GM12878 (cell line): ENCODE measurements at regions not wholly inside any gene's neighbourhood (a gene's known extent, or its start where the extent isn't known, plus 50 kb on each side); places are given as distances from the start of the nearest gene placed in this dataset.

Experiments used
- ATAC-seq: fragments of 200-7000 bp; cut with Tn5 transposase; 3 replicates; pipeline ENCODE4 v1.9.1; 2020; ENCODE audit warnings: mild to moderate bottlenecking, moderate library complexity
- BruUV-seq: library from RNA; stranded (reverse); fragments of 400-500 nt; replicated peaks from 2 replicates; lab custom pipeline; 2021; lab: Mats Ljungman, UMichigan
- CTCF ChIA-PET: fragments of 300-600 bp; sonication (Branson Sonifier 250); formaldehyde crosslinking; extraction: SDS; loops from one replicate; lab custom pipeline; 2021; ENCODE audit warnings: inconsistent platforms; lab: Yijun Ruan, JAX
- POLR2A ChIA-PET: fragments of 350-600 bp; formaldehyde crosslinking; extraction: SDS; loops from one replicate; lab custom pipeline; 2021; ENCODE audit warnings: inconsistent platforms; lab: Charles Lee
- RAD21 ChIA-PET: fragments of 300-600 bp; sonication (Branson Sonifier 250); formaldehyde crosslinking; loops from one replicate; lab custom pipeline; 2023; ENCODE audit warnings: antibody characterized with exemption; ENCODE audit not compliant: unreplicated experiment; lab: Charles Lee
- SMC1A ChIA-PET: fragments of 300-600 bp; sonication (Branson Sonifier 250); formaldehyde crosslinking; loops from one replicate; lab custom pipeline; 2023; ENCODE audit not compliant: unreplicated experiment, uncharacterized antibody; lab: Charles Lee
- DNase-seq: peaks from one replicate; pipeline ENCODE4 v3.0.0-alpha.2; 2011; ENCODE audit warnings: low read depth, low spot score
- FAIRE-seq: peaks from 3 replicates; lab custom pipeline; 2011; peaks lifted over from hg19 to GRCh38; lab: Jason Lieb, UNC
- H2AFZ ChIP-seq: 2 replicates; pipeline ENCODE4 v1.6.0; 2011; ENCODE audit warnings: low read depth, low read length, control low read depth; ENCODE audit not compliant: control insufficient read depth
- H3K27ac ChIP-seq: 2 replicates; pipeline ENCODE4 v1.5.1; 2011; ENCODE audit warnings: control low read depth; ENCODE audit not compliant: control insufficient read depth, insufficient read depth
- H3K27me3 ChIP-seq, 2 experiments: replicated peaks in 1 of 2; 2 replicates each; pipeline versions ENCODE4 v1.6.0 to v1.6.1; 2011; ENCODE audit warnings: low read length in 1 of 2; ENCODE audit not compliant: control insufficient read depth in 2 of 2, insufficient read depth in 2 of 2
- H3K36me3 ChIP-seq, 2 experiments: 2 replicates each; pipeline ENCODE4 v1.5.1; 2011; ENCODE audit warnings: low read length in 1 of 2; ENCODE audit not compliant: control insufficient read depth in 2 of 2, insufficient read depth in 2 of 2
- H3K4me1 ChIP-seq: 2 replicates; pipeline ENCODE4 v1.6.1; 2011; ENCODE audit warnings: mild to moderate bottlenecking, low read length, moderate library complexity, mixed read lengths; ENCODE audit not compliant: control insufficient read depth, insufficient read depth
- H3K4me2 ChIP-seq: 2 replicates; pipeline ENCODE4 v1.6.0; 2011; ENCODE audit warnings: control low read depth; ENCODE audit not compliant: control insufficient read depth, insufficient read depth
- H3K4me3 ChIP-seq: fragments of 200-600 bp; sonication (generic); 2 replicates; pipeline ENCODE4 v1.5.1; 2016
- H3K79me2 ChIP-seq: 2 replicates; pipeline ENCODE4 v1.6.0; 2011; ENCODE audit warnings: low read length; ENCODE audit not compliant: control insufficient read depth, insufficient read depth
- H3K9ac ChIP-seq: 2 replicates; pipeline ENCODE4 v1.8.0; 2011; ENCODE audit warnings: low read length, control low read depth, mixed read lengths; ENCODE audit not compliant: control insufficient read depth, insufficient read depth
- H3K9me3 ChIP-seq: replicated peaks from 3 replicates; pipeline ENCODE4 v1.5.1; 2011; ENCODE audit warnings: mild to moderate bottlenecking, low read length; ENCODE audit not compliant: control insufficient read depth, insufficient read depth
- H4K20me1 ChIP-seq: 2 replicates; pipeline ENCODE4 v1.6.0; 2011; ENCODE audit not compliant: control insufficient read depth, insufficient read depth
- CEBPB ChIP-seq, 2 experiments: fragments of 150-350 bp in 1 of 2; IDR thresholded peaks; 2 replicates each; pipeline ENCODE4 v1.6.1; 2012 to 2014; ENCODE audit warnings: low read depth in 2 of 2, low read length in 2 of 2, borderline replicate concordance in 1 of 2, inconsistent platforms in 1 of 2
- CHD1 ChIP-seq: IDR thresholded peaks from 2 replicates; pipeline ENCODE4 v1.6.1; 2012; ENCODE audit warnings: low read depth, low read length, improper control_type of control experiment
- IRF3 ChIP-seq: fragments of 450-650 bp; IDR thresholded peaks from 2 replicates; pipeline ENCODE4 v1.6.1; 2014; ENCODE audit warnings: mild to moderate bottlenecking
- JUND ChIP-seq: IDR thresholded peaks from 2 replicates; pipeline ENCODE4 v1.6.1; 2012; ENCODE audit warnings: low read depth, mild to moderate bottlenecking, low read length, improper control_type of control experiment, moderate library complexity
- LARP7 ChIP-seq: fragments of 450-650 bp; IDR thresholded peaks from 2 replicates; pipeline ENCODE4 v1.6.1; 2017; ENCODE audit warnings: mild to moderate bottlenecking
- MEF2A ChIP-seq: IDR thresholded peaks from 2 replicates; pipeline ENCODE4 v1.6.1; 2011; ENCODE audit warnings: low read depth, mild to moderate bottlenecking, low read length, moderate library complexity; ENCODE audit not compliant: insufficient read depth
- MYB ChIP-seq: fragments of 150-350 bp; IDR thresholded peaks from 2 replicates; pipeline ENCODE4 v1.6.1; 2014; ENCODE audit warnings: mild to moderate bottlenecking, low read depth, low read length, borderline replicate concordance
- POLR2AphosphoS5 ChIP-seq: IDR thresholded peaks from 2 replicates; pipeline ENCODE4 v1.6.1; 2011; ENCODE audit warnings: mild to moderate bottlenecking, low read length, inconsistent platforms
- TAF1 ChIP-seq: IDR thresholded peaks from 2 replicates; pipeline ENCODE4 v1.6.1; 2011; ENCODE audit warnings: mild to moderate bottlenecking, low read depth, low read length, borderline replicate concordance
- ZBTB11 ChIP-seq: fragments of 450-650 bp; formaldehyde crosslinking; IDR thresholded peaks from 2 replicates; pipeline ENCODE4 v1.5.0; 2022; ENCODE audit warnings: mild to moderate bottlenecking, missing genetic modification characterization
- ZSCAN29 ChIP-seq: fragments of 450-650 bp; IDR thresholded peaks from 2 replicates; pipeline ENCODE4 v1.6.1; 2017; ENCODE audit warnings: mild to moderate bottlenecking, moderate library complexity
- WGBS: methylation state at CpG from one replicate; pipeline ENCODE4 v1.1.6; 2016; ENCODE audit warnings: low lambda C conversion rate; ENCODE audit not compliant: insufficient replicate concordance, insufficient coverage; ENCODE audit errors: missing lambda C conversion rate; 5-methylcytosine and 5-hydroxymethylcytosine counted together
- in situ Hi-C: fragments of 300-500 bp; cut with MboI; formaldehyde crosslinking; loops from 9 replicates; pipeline ENCODE4 v1.14.3; 2018; ENCODE audit warnings: mixed read lengths
- intact Hi-C: fragments of 100-400 bp; cut with micrococcal nuclease; formaldehyde crosslinking; loops from one replicate; pipeline ENCODE4 v1.14.2; 2022; ENCODE audit not compliant: unreplicated experiment

- 32% methylated on average over 1 of the region's 1 CpG for WGBS
- no peaks in the 10 kb centered on the region for H4K20me1 ChIP-seq
- no TSS peak for BruUV-seq
- H3K79me2 ChIP-seq: no peaks in the 10 kb centered on the region
- H2AFZ ChIP-seq: no peak overlapping the region
- ATAC-seq (no peak), FAIRE-seq (no peak)
- H3K9ac ChIP-seq: no peak overlapping the region
- no peaks in the 10 kb centered on the region for H3K4me1 ChIP-seq
- H3K4me2 ChIP-seq: no peak overlapping the region
- H3K27ac ChIP-seq: no peak overlapping the region
- ChIA-PET RAD21 (no interaction called here), SMC1A (no interaction called here), POLR2A (no interaction called here)
- H3K36me3 ChIP-seq: no peaks in the 10 kb centered on the region
- intact Hi-C loops: no loop called here
- H3K27me3 ChIP-seq: no peaks in the 10 kb centered on the region
- no peaks in the 10 kb centered on the region; the same call in 2 of the 3 replicates for H3K9me3 ChIP-seq
- TF ChIP-seq CHD1: no peak
- TF ChIP-seq TAF1: no peak
- no peak for TF ChIP-seq ZBTB11 (CRISPR knock-in tag)
- TF ChIP-seq ZSCAN29: no peak
- no peak for TF ChIP-seq MEF2A
- TF ChIP-seq JUND: no peak
- no peak for TF ChIP-seq MYB
- TF ChIP-seq LARP7: no peak
- TF ChIP-seq POLR2AphosphoS5: no peak
- no peak for TF ChIP-seq CEBPB (IDR thresholded peaks at IDR 0.05; ENCODE audit: borderline replicate concordance in 1 of 2, low read depth in 2 of 2, low read length in 2 of 2)
- no peak for TF ChIP-seq IRF3
- TF ChIP-seq, all 136 proteins: peak for 0
- in situ Hi-C loops: no loop called here
- DNase-seq: no peak
- CTCF ChIA-PET: no interaction called here
- no peak overlapping the region for H3K4me3 ChIP-seq
These were observed 161.5 kb upstream of the ISX start for GRCh38 chr22:34904486-34904885.
